HCT116 (cell line): ENCODE measurements at regions not wholly inside any gene's neighbourhood (a gene's known extent, or its start where the extent isn't known, plus 50 kb on each side); places are given as distances from the start of the nearest gene placed in this dataset.

Experiments used
- ATAC-seq: fragments of 200-7000 bp; cut with Tn5 transposase; 2 replicates; pipeline ENCODE4 v1.9.1; 2020; ENCODE audit warnings: mild to moderate bottlenecking, moderate library complexity
- BruUV-seq: library from RNA; stranded (reverse); fragments of 400-500 nt; replicated peaks from 2 replicates; lab custom pipeline; 2021; lab: Mats Ljungman, UMichigan
- CTCF ChIA-PET: fragments of 300-600 bp; sonication (Branson Sonifier 250); formaldehyde crosslinking; loops from one replicate; lab custom pipeline; 2021; ENCODE audit warnings: antibody characterized with exemption; lab: Charles Lee
- POLR2A ChIA-PET: fragments of 300-600, 350-600 bp; sonication (Branson Sonifier 250); formaldehyde crosslinking; loops from one replicate; lab custom pipeline; 2021; ENCODE audit warnings: antibody characterized with exemption; lab: Charles Lee
- RAD21 ChIA-PET, 2 experiments: fragments of 300-600 bp; sonication (Branson Sonifier 250); formaldehyde crosslinking; loops; one replicate each; lab custom pipeline; 2023; ENCODE audit warnings: low total read pairs in 2 of 2; ENCODE audit not compliant: uncharacterized antibody in 2 of 2, unreplicated experiment in 2 of 2, low non-redundant PET in 1 of 2; lab: Charles Lee
- DNase-seq: peaks from one replicate; pipeline ENCODE4 v3.0.0-alpha.2; 2010; ENCODE audit warnings: low read depth, low spot score
- H2AFZ ChIP-seq: fragments of 200-600 bp; shearing (Covaris generic), sonication (generic); 2 replicates; pipeline ENCODE4 v1.6.1; 2017; ENCODE audit warnings: low read depth, mixed run types, mixed read lengths, antibody characterized with exemption, low read length; ENCODE audit not compliant: poor library complexity, severe bottlenecking
- H3K27ac ChIP-seq: 2 replicates; pipeline ENCODE4 v1.5.1; 2012; ENCODE audit warnings: low read depth, low read length
- H3K27me3 ChIP-seq: fragments of 200-600 bp; sonication (generic); 2 replicates; pipeline ENCODE4 v1.6.1; 2016; ENCODE audit warnings: mixed run types, low read length, mixed read lengths; ENCODE audit not compliant: insufficient read depth
- H3K36me3 ChIP-seq, 2 experiments: fragments of 200-500 bp in 1 of 2; fragments of 200-600 bp in 1 of 2; sonication (Bioruptor generic) in 1 of 2; sonication (generic) in 1 of 2; 2 replicates each; pipeline versions ENCODE4 v1.5.1 to v1.6.1; 2014 to 2016; ENCODE audit warnings: low read length in 2 of 2, inconsistent platforms in 1 of 2, mixed read lengths in 1 of 2, mixed run types in 1 of 2; ENCODE audit not compliant: insufficient read depth in 2 of 2, control insufficient read depth in 1 of 2
- H3K4me1 ChIP-seq, 2 experiments: fragments of 200-600 bp in 1 of 2; sonication (generic) in 1 of 2; 2 replicates each; pipeline versions ENCODE4 v1.5.1 to v1.6.1; 2012 to 2017; ENCODE audit warnings: low read length in 2 of 2, inconsistent platforms in 1 of 2, mild to moderate bottlenecking in 1 of 2, mixed read lengths in 1 of 2, mixed run types in 1 of 2, moderate library complexity in 1 of 2; ENCODE audit not compliant: insufficient read depth in 2 of 2, control insufficient read depth in 1 of 2
- H3K4me2 ChIP-seq: fragments of 200-600 bp; sonication (generic); 2 replicates; pipeline ENCODE4 v1.6.1; 2017; ENCODE audit warnings: mixed run types, low read length, mixed read lengths
- H3K4me3 ChIP-seq, 2 experiments: fragments of 200-600 bp in 1 of 2; sonication (generic) in 1 of 2; replicated peaks in 1 of 2; 2 replicates each; pipeline ENCODE4 v1.5.1; 2011 to 2016; ENCODE audit warnings: low read length in 2 of 2, control low read depth in 1 of 2, low read depth in 1 of 2, mild to moderate bottlenecking in 1 of 2, mixed read lengths in 1 of 2, mixed run types in 1 of 2
- H3K79me2 ChIP-seq: fragments of 200-600 bp; sonication (generic); 2 replicates; pipeline ENCODE4 v1.6.1; 2017; ENCODE audit warnings: mild to moderate bottlenecking, mixed run types, low read length, moderate library complexity, mixed read lengths; ENCODE audit not compliant: insufficient read depth
- H3K9ac ChIP-seq: fragments of 200-600 bp; sonication (generic); 2 replicates; pipeline ENCODE4 v1.6.1; 2016; ENCODE audit warnings: low read length, mixed read lengths
- H3K9me2 ChIP-seq: fragments of 200-600 bp; sonication (generic), shearing (Covaris generic); 2 replicates; pipeline ENCODE4 v1.6.1; 2017; ENCODE audit warnings: mixed run types, mild to moderate bottlenecking, moderate library complexity; ENCODE audit not compliant: insufficient read depth
- H3K9me3 ChIP-seq, 2 experiments: fragments of 200-500 bp in 1 of 2; fragments of 200-600 bp in 1 of 2; sonication (Bioruptor generic) in 1 of 2; sonication (generic) in 1 of 2; 2 replicates each; pipeline ENCODE4 v1.6.1; 2014 to 2017; ENCODE audit warnings: low read length in 2 of 2, mixed read lengths in 2 of 2, inconsistent platforms in 1 of 2, low read depth in 1 of 2, mild to moderate bottlenecking in 1 of 2, mixed run types in 1 of 2, moderate library complexity in 1 of 2; ENCODE audit not compliant: control insufficient read depth in 1 of 2, insufficient read depth in 1 of 2
- H4K20me1 ChIP-seq: fragments of 200-600 bp; sonication (generic), shearing (Covaris generic); 2 replicates; pipeline ENCODE4 v1.6.1; 2017; ENCODE audit warnings: mixed run types, mild to moderate bottlenecking, moderate library complexity; ENCODE audit not compliant: insufficient read depth
- ATF3 ChIP-seq: IDR thresholded peaks from 2 replicates; pipeline ENCODE4 v1.6.1; 2012
- CBX3 ChIP-seq: IDR thresholded peaks from 2 replicates; pipeline ENCODE4 v1.6.1; 2012; ENCODE audit warnings: low read depth
- CTCF ChIP-seq, 3 experiments: fragments of 200-600 bp in 1 of 3; sonication (generic) in 1 of 3; IDR thresholded peaks in 2 of 3; conservative IDR thresholded peaks in 1 of 3; 2 replicates each; pipeline ENCODE4 v1.5.1; 2012 to 2017; ENCODE audit warnings: low read depth in 2 of 3, low read length in 2 of 3, antibody characterized with exemption in 1 of 3, borderline replicate concordance in 1 of 3, control low read depth in 1 of 3, mild to moderate bottlenecking in 1 of 3, mixed read lengths in 1 of 3, mixed run types in 1 of 3, moderate library complexity in 1 of 3; ENCODE audit not compliant: insufficient read depth in 1 of 3
- EGR1 ChIP-seq: IDR thresholded peaks from 2 replicates; pipeline ENCODE4 v1.6.1; 2012; ENCODE audit warnings: low read depth
- ELF1 ChIP-seq: IDR thresholded peaks from 2 replicates; pipeline ENCODE4 v1.6.1; 2012; ENCODE audit warnings: low read depth, borderline replicate concordance
- EZH2 ChIP-seq: fragments of 200-600 bp; sonication (generic); IDR thresholded peaks from 2 replicates; pipeline ENCODE4 v1.6.1; 2017; ENCODE audit warnings: antibody characterized with exemption, mixed run types
- EZH2phosphoT487 ChIP-seq: fragments of 200-600 bp; IDR thresholded peaks from 2 replicates; pipeline ENCODE4 v1.6.1; 2018; ENCODE audit warnings: antibody characterized with exemption, borderline replicate concordance
- FOSL1 ChIP-seq: IDR thresholded peaks from 2 replicates; pipeline ENCODE4 v1.6.1; 2012; ENCODE audit warnings: low read depth
- JUND ChIP-seq: IDR thresholded peaks from 2 replicates; pipeline ENCODE4 v1.6.1; 2012
- MAX ChIP-seq: IDR thresholded peaks from 2 replicates; pipeline ENCODE4 v1.6.1; 2012
- POLR2AphosphoS5 ChIP-seq: IDR thresholded peaks from 2 replicates; pipeline ENCODE4 v1.6.1; 2011; ENCODE audit warnings: mild to moderate bottlenecking, low read depth, low read length, moderate library complexity
- RAD21 ChIP-seq: IDR thresholded peaks from 2 replicates; pipeline ENCODE4 v1.6.1; 2012; ENCODE audit warnings: low read depth, mild to moderate bottlenecking
- REST ChIP-seq: IDR thresholded peaks from 2 replicates; pipeline ENCODE4 v1.6.1; 2012; ENCODE audit warnings: low read depth
- SIN3A ChIP-seq: IDR thresholded peaks from 2 replicates; pipeline ENCODE4 v1.6.1; 2012; ENCODE audit warnings: low read depth
- SRF ChIP-seq: IDR thresholded peaks from 2 replicates; pipeline ENCODE4 v1.6.1; 2012; ENCODE audit warnings: low read depth
- YY1 ChIP-seq: IDR thresholded peaks from 2 replicates; pipeline ENCODE4 v1.6.1; 2011; ENCODE audit warnings: low read length, low read depth, moderate library complexity, mild to moderate bottlenecking; ENCODE audit not compliant: insufficient replicate concordance; ENCODE audit errors: extremely low read depth
- ZBTB33 ChIP-seq: IDR thresholded peaks from 2 replicates; pipeline ENCODE4 v1.6.1; 2011; ENCODE audit warnings: mild to moderate bottlenecking, low read length, moderate library complexity; ENCODE audit not compliant: insufficient replicate concordance; ENCODE audit errors: extremely low read depth
- ZFX ChIP-seq: fragments of 450-650 bp; IDR thresholded peaks from 2 replicates; pipeline ENCODE4 v1.6.1; 2017
- ZNF274 ChIP-seq: fragments of 200-500 bp; sonication (Bioruptor generic); IDR thresholded peaks from 2 replicates; pipeline ENCODE4 v1.6.1; 2014; ENCODE audit warnings: mild to moderate bottlenecking, low read depth, low read length, inconsistent platforms
- intact Hi-C: fragments of 100-400 bp; cut with micrococcal nuclease; formaldehyde crosslinking; loops from 2 replicates; pipeline ENCODE4 v1.10.0; 2022

- POLR2A ChIA-PET: interaction anchor here (0.6 kb wide), 1 partner anchor 47 kb away, joined by 3 read pairs; no protein-coding TSS in a partner anchor
- no peak overlapping the region for H3K4me3 ChIP-seq
- no peak for DNase-seq
- H3K79me2 ChIP-seq: no peaks in the 10 kb centered on the region
- no peak for ATAC-seq
- no peak overlapping the region for H2AFZ ChIP-seq
- TF ChIP-seq ATF3: no peak
- no peak for TF ChIP-seq ZNF274
- TF ChIP-seq EZH2: no peak
- no peak for TF ChIP-seq MAX
- no peak for TF ChIP-seq EZH2phosphoT487
- TF ChIP-seq SRF: no peak
- no peak for TF ChIP-seq FOSL1
- no peak for TF ChIP-seq CBX3
- TF ChIP-seq CTCF (IDR thresholded peaks at IDR 0.05 in 2 of 3, conservative IDR thresholded peaks at IDR 0.05 in 1 of 3; ENCODE audit: borderline replicate concordance in 1 of 3, insufficient read depth in 1 of 3, low read depth in 2 of 3, low read length in 2 of 3): no peak
- TF ChIP-seq RAD21: no peak
- TF ChIP-seq JUND: no peak
- TF ChIP-seq EGR1: no peak
- TF ChIP-seq REST: no peak
- no peak for TF ChIP-seq ELF1
- no peak for TF ChIP-seq YY1
- TF ChIP-seq SIN3A: no peak
- TF ChIP-seq POLR2AphosphoS5: no peak
- TF ChIP-seq ZBTB33: no peak
- no peak for TF ChIP-seq ZFX
- no peak overlapping the region for H3K9ac ChIP-seq
- no peak overlapping the region for H3K4me2 ChIP-seq
- no peak overlapping the region for H3K27ac ChIP-seq
- BruUV-seq: no TSS peak
- H3K27me3 ChIP-seq: no peaks in the 10 kb centered on the region
- CTCF ChIA-PET: interaction anchor here (1.2 kb wide), 1 partner anchor 10 kb away, joined by 3 read pairs; no protein-coding TSS in a partner anchor
- RAD21 ChIA-PET: no interaction called here
- no peaks in the 10 kb centered on the region for H3K9me2 ChIP-seq
- H3K36me3 ChIP-seq: no peaks in the 10 kb centered on the region
- H4K20me1 ChIP-seq: no peaks in the 10 kb centered on the region
- peaks cover 0 to 10% of the 10 kb centered on the region in 2 experiments; a peak in 2 of 4 replicates for H3K4me1 ChIP-seq
- intact Hi-C loops: no loop called here
- H3K9me3 ChIP-seq: no peaks in the 10 kb centered on the region
Observed at GRCh38 chr6:27081188-27081587, 166.3 kb upstream of the PRSS16 start.
